ENCODE measurements at regions not wholly inside any gene's neighbourhood (a gene's known extent, or its start where the extent isn't known, plus 50 kb on each side); places are given as distances from the start of the nearest gene placed in this dataset.
"Not testable (repeated sequence)": the region's sequence is repeated elsewhere in the genome, so short reads cannot be mapped to it uniquely, and the experiment has no call there.

GRCh38 chrX:3914813-3915212 lies 201.4 kb upstream of the PRKX start:
- TF ChIP-seq CTCF, POLR2A (IDR thresholded peaks at IDR 0.05): not testable (repeated sequence)
